GM12878 (cell line): ENCODE measurements at regions not wholly inside any gene's neighbourhood (a gene's known extent, or its start where the extent isn't known, plus 50 kb on each side); places are given as distances from the start of the nearest gene placed in this dataset.

Experiments
- ATAC-seq: fragments of 200-7000 bp; cut with Tn5 transposase; 3 replicates; pipeline ENCODE4 v1.9.1; 2020; ENCODE audit warnings: mild to moderate bottlenecking, moderate library complexity
- BruUV-seq: library from RNA; stranded (reverse); fragments of 400-500 nt; replicated peaks from 2 replicates; lab custom pipeline; 2021; lab: Mats Ljungman, UMichigan
- CTCF ChIA-PET: fragments of 300-600 bp; sonication (Branson Sonifier 250); formaldehyde crosslinking; extraction: SDS; loops from one replicate; lab custom pipeline; 2021; ENCODE audit warnings: inconsistent platforms; lab: Yijun Ruan, JAX
- POLR2A ChIA-PET: fragments of 350-600 bp; formaldehyde crosslinking; extraction: SDS; loops from one replicate; lab custom pipeline; 2021; ENCODE audit warnings: inconsistent platforms; lab: Charles Lee
- RAD21 ChIA-PET: fragments of 300-600 bp; sonication (Branson Sonifier 250); formaldehyde crosslinking; loops from one replicate; lab custom pipeline; 2023; ENCODE audit warnings: antibody characterized with exemption; ENCODE audit not compliant: unreplicated experiment; lab: Charles Lee
- SMC1A ChIA-PET: fragments of 300-600 bp; sonication (Branson Sonifier 250); formaldehyde crosslinking; loops from one replicate; lab custom pipeline; 2023; ENCODE audit not compliant: unreplicated experiment, uncharacterized antibody; lab: Charles Lee
- DNase-seq: peaks from one replicate; pipeline ENCODE4 v3.0.0-alpha.2; 2011; ENCODE audit warnings: low read depth, low spot score
- FAIRE-seq: peaks from 3 replicates; lab custom pipeline; 2011; peaks lifted over from hg19 to GRCh38; lab: Jason Lieb, UNC
- H2AFZ ChIP-seq: 2 replicates; pipeline ENCODE4 v1.6.0; 2011; ENCODE audit warnings: low read depth, low read length, control low read depth; ENCODE audit not compliant: control insufficient read depth
- H3K27ac ChIP-seq: 2 replicates; pipeline ENCODE4 v1.5.1; 2011; ENCODE audit warnings: control low read depth; ENCODE audit not compliant: control insufficient read depth, insufficient read depth
- H3K27me3 ChIP-seq, 2 experiments: replicated peaks in 1 of 2; 2 replicates each; pipeline versions ENCODE4 v1.6.0 to v1.6.1; 2011; ENCODE audit warnings: low read length in 1 of 2; ENCODE audit not compliant: control insufficient read depth in 2 of 2, insufficient read depth in 2 of 2
- H3K36me3 ChIP-seq, 2 experiments: 2 replicates each; pipeline ENCODE4 v1.5.1; 2011; ENCODE audit warnings: low read length in 1 of 2; ENCODE audit not compliant: control insufficient read depth in 2 of 2, insufficient read depth in 2 of 2
- H3K4me1 ChIP-seq: 2 replicates; pipeline ENCODE4 v1.6.1; 2011; ENCODE audit warnings: mild to moderate bottlenecking, low read length, moderate library complexity, mixed read lengths; ENCODE audit not compliant: control insufficient read depth, insufficient read depth
- H3K4me2 ChIP-seq: 2 replicates; pipeline ENCODE4 v1.6.0; 2011; ENCODE audit warnings: control low read depth; ENCODE audit not compliant: control insufficient read depth, insufficient read depth
- H3K4me3 ChIP-seq: fragments of 200-600 bp; sonication (generic); 2 replicates; pipeline ENCODE4 v1.5.1; 2016
- H3K79me2 ChIP-seq: 2 replicates; pipeline ENCODE4 v1.6.0; 2011; ENCODE audit warnings: low read length; ENCODE audit not compliant: control insufficient read depth, insufficient read depth
- H3K9ac ChIP-seq: 2 replicates; pipeline ENCODE4 v1.8.0; 2011; ENCODE audit warnings: low read length, control low read depth, mixed read lengths; ENCODE audit not compliant: control insufficient read depth, insufficient read depth
- H3K9me3 ChIP-seq: replicated peaks from 3 replicates; pipeline ENCODE4 v1.5.1; 2011; ENCODE audit warnings: mild to moderate bottlenecking, low read length; ENCODE audit not compliant: control insufficient read depth, insufficient read depth
- H4K20me1 ChIP-seq: 2 replicates; pipeline ENCODE4 v1.6.0; 2011; ENCODE audit not compliant: control insufficient read depth, insufficient read depth
- ASH2L ChIP-seq: fragments of 300-600, 200-600 bp; sonication (generic); IDR thresholded peaks from 2 replicates; pipeline ENCODE4 v1.6.1; 2017; ENCODE audit warnings: low read depth, mild to moderate bottlenecking, borderline replicate concordance
- FOXM1 ChIP-seq: IDR thresholded peaks from 2 replicates; pipeline ENCODE4 v1.6.1; 2012; ENCODE audit warnings: low read depth, mild to moderate bottlenecking, inconsistent platforms, low read length, moderate library complexity
- HDAC6 ChIP-seq: fragments of 200-600 bp; sonication (generic); IDR thresholded peaks from one replicate; pipeline ENCODE4 v1.8.0; 2017; ENCODE audit warnings: antibody characterized with exemption; ENCODE audit not compliant: unreplicated experiment
- IRF3 ChIP-seq: fragments of 450-650 bp; IDR thresholded peaks from 2 replicates; pipeline ENCODE4 v1.6.1; 2014; ENCODE audit warnings: mild to moderate bottlenecking
- MTA3 ChIP-seq: IDR thresholded peaks from 2 replicates; pipeline ENCODE4 v1.6.1; 2012; ENCODE audit warnings: low read length, inconsistent platforms, borderline replicate concordance
- POU2F2 ChIP-seq: IDR thresholded peaks from 3 replicates; pipeline ENCODE4 v1.6.1; 2011; ENCODE audit warnings: low read depth, mild to moderate bottlenecking, low read length, borderline replicate concordance
- RBBP5 ChIP-seq: fragments of 200-600 bp; sonication (generic); conservative IDR thresholded peaks from 2 replicates; pipeline ENCODE4 v1.6.1; 2016
- SRF ChIP-seq, 2 experiments: IDR thresholded peaks; 2 replicates each; pipeline ENCODE4 v1.6.1; 2011; ENCODE audit warnings: low read depth in 2 of 2, low read length in 2 of 2, mild to moderate bottlenecking in 1 of 2, moderate library complexity in 1 of 2
- ZNF687 ChIP-seq: fragments of 450-650 bp; IDR thresholded peaks from 2 replicates; pipeline ENCODE4 v1.6.1; 2017; ENCODE audit warnings: mild to moderate bottlenecking, moderate library complexity
- WGBS: methylation state at CpG from one replicate; pipeline ENCODE4 v1.1.6; 2016; ENCODE audit warnings: low lambda C conversion rate; ENCODE audit not compliant: insufficient replicate concordance, insufficient coverage; ENCODE audit errors: missing lambda C conversion rate; 5-methylcytosine and 5-hydroxymethylcytosine counted together
- in situ Hi-C: fragments of 300-500 bp; cut with MboI; formaldehyde crosslinking; loops from 9 replicates; pipeline ENCODE4 v1.14.3; 2018; ENCODE audit warnings: mixed read lengths
- intact Hi-C: fragments of 100-400 bp; cut with micrococcal nuclease; formaldehyde crosslinking; loops from one replicate; pipeline ENCODE4 v1.14.2; 2022; ENCODE audit not compliant: unreplicated experiment

- TF ChIP-seq IRF3, result no peak
- no peak for TF ChIP-seq MTA3
Measured at GRCh38 chr18:25843791-25844190, 246.6 kb downstream of the SS18 start (continued).

- BruUV-seq, result no TSS peak
Measured at GRCh38 chr18:25842665-25843064, 247.7 kb downstream of the SS18 start.

More at GRCh38 chr18:25842665-25843064, 247.7 kb downstream of the SS18 start:
- FAIRE-seq (no peak), ATAC-seq (no peak), DNase-seq (no peak)
- H3K9ac ChIP-seq, result no peak overlapping the region
- ChIA-PET POLR2A (no interaction called here), CTCF (no interaction called here), SMC1A (no interaction called here), RAD21 (no interaction called here)
- no peaks in the 10 kb centered on the region for H3K79me2 ChIP-seq
- no peak overlapping the region for H2AFZ ChIP-seq
- no peak overlapping the region for H3K27ac ChIP-seq
- 4% methylated on average over 1 of the region's 1 CpG for WGBS
- H3K27me3 ChIP-seq, result no peaks in the 10 kb centered on the region
- in situ Hi-C loops (loop anchor here (25.0 kb wide), 1 partner anchor 955 kb away; no protein-coding TSS in a partner anchor), intact Hi-C loops (no loop called here)
- H3K4me2 ChIP-seq, result no peak overlapping the region
- no peaks in the 10 kb centered on the region for H3K36me3 ChIP-seq
- no peaks in the 10 kb centered on the region for H4K20me1 ChIP-seq
- TF ChIP-seq ASH2L, result no peak
- no peak for TF ChIP-seq HDAC6
- TF ChIP-seq POU2F2, result no peak
- TF ChIP-seq FOXM1, result no peak
- TF ChIP-seq RBBP5, result no peak
- TF ChIP-seq SRF (IDR thresholded peaks at IDR 0.05; ENCODE audit: low read depth in 2 of 2, low read length in 2 of 2), result no peak
- TF ChIP-seq ZNF687, result no peak
- H3K9me3 ChIP-seq, result no peaks in the 10 kb centered on the region
- H3K4me1 ChIP-seq, result no peaks in the 10 kb centered on the region
- H3K4me3 ChIP-seq, result no peak overlapping the region
